ENCODE measurements at regions not wholly inside any gene's neighbourhood (a gene's known extent, or its start where the extent isn't known, plus 50 kb on each side); places are given as distances from the start of the nearest gene placed in this dataset.

DNA sequence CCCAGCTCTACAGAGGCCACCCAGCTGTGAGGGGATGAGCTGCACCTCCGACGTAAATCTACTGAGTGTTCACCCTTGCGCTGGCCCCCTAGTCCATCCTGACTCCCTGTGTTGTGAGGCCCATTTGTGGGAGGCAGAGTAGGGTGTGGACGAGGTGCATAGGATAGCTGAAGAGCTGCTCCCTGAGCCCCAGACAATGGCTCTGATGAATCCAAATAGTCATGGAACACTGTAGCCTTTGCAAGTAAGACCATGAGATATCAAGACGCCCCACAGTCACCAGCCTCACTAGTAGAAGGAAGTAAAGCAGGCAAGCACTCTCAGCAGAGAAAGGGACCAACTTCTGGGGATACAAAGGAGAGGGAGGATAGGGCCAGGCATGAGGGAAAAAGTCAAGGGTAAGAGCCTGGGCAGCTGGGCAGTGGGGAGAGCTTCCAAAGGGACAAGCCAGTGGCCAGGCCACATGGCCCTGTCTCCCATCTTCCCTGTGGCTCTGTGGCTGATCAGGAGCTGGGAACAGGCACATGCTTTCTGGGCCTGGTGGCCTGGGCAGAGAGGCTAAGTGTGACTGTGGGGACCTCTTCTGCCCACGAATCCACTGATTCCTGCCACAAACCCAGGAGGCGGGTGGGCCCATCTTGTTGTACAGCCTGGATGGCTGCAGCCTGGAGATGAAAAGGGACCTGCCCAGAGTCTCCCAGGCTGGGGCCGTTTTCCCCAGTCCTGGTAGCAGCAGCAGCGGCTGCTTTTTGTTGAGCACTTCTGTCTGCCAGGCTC is 55.5 kb upstream of the EPS8L3 start:
- TF ChIP-seq, protein P1, sequence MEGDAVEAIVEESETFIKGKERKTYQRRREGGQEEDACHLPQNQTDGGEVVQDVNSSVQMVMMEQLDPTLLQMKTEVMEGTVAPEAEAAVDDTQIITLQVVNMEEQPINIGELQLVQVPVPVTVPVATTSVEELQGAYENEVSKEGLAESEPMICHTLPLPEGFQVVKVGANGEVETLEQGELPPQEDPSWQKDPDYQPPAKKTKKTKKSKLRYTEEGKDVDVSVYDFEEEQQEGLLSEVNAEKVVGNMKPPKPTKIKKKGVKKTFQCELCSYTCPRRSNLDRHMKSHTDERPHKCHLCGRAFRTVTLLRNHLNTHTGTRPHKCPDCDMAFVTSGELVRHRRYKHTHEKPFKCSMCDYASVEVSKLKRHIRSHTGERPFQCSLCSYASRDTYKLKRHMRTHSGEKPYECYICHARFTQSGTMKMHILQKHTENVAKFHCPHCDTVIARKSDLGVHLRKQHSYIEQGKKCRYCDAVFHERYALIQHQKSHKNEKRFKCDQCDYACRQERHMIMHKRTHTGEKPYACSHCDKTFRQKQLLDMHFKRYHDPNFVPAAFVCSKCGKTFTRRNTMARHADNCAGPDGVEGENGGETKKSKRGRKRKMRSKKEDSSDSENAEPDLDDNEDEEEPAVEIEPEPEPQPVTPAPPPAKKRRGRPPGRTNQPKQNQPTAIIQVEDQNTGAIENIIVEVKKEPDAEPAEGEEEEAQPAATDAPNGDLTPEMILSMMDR (IDR thresholded peaks at IDR 0.05) = no peak
- no peak for TF ChIP-seq POLR2AphosphoS5 (IDR thresholded peaks at IDR 0.05; ENCODE audit: low read depth, low read length)
- TF ChIP-seq, protein P2, sequence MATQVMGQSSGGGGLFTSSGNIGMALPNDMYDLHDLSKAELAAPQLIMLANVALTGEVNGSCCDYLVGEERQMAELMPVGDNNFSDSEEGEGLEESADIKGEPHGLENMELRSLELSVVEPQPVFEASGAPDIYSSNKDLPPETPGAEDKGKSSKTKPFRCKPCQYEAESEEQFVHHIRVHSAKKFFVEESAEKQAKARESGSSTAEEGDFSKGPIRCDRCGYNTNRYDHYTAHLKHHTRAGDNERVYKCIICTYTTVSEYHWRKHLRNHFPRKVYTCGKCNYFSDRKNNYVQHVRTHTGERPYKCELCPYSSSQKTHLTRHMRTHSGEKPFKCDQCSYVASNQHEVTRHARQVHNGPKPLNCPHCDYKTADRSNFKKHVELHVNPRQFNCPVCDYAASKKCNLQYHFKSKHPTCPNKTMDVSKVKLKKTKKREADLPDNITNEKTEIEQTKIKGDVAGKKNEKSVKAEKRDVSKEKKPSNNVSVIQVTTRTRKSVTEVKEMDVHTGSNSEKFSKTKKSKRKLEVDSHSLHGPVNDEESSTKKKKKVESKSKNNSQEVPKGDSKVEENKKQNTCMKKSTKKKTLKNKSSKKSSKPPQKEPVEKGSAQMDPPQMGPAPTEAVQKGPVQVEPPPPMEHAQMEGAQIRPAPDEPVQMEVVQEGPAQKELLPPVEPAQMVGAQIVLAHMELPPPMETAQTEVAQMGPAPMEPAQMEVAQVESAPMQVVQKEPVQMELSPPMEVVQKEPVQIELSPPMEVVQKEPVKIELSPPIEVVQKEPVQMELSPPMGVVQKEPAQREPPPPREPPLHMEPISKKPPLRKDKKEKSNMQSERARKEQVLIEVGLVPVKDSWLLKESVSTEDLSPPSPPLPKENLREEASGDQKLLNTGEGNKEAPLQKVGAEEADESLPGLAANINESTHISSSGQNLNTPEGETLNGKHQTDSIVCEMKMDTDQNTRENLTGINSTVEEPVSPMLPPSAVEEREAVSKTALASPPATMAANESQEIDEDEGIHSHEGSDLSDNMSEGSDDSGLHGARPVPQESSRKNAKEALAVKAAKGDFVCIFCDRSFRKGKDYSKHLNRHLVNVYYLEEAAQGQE (IDR thresholded peaks at IDR 0.05; ENCODE audit: insufficient read depth in 1 of 2, low read depth in 2 of 2, low read length in 1 of 2) = no peak

Data from Panc1 (cell line).